ENCODE measurements at regions not wholly inside any gene's neighbourhood (a gene's known extent, or its start where the extent isn't known, plus 50 kb on each side); places are given as distances from the start of the nearest gene placed in this dataset.

DNA sequence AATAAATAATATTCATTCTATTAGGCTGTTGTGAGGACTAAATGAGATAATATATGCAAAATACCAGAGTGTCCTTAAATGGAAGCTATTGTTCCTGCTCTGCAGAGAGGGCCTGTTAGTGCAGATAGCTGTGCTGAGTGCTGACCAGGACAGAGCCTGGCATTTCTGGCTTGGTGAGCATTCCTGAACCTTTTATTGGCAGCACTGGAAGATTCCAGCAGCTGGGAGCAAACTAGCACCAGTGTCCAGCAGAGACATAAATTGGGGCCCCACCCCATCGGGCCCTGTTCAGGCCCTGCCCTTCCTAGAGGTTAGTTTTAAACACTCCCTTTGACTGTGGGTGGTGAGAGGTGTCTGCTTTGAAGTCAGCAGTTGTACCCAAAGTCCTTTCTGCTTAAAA lies 85.9 kb upstream of the GADD45A start:
- no peak overlapping the region for H3K4me3 ChIP-seq
- DNase-seq (no peak), ATAC-seq (no peak)
- no peaks in the 10 kb centered on the region for H3K27me3 ChIP-seq (ENCODE audit: low read depth)
- no peaks in the 10 kb centered on the region for H3K36me3 ChIP-seq
- no peak for TF ChIP-seq CTCF (IDR thresholded peaks at IDR 0.05)
- no peaks in the 10 kb centered on the region for H3K4me1 ChIP-seq
- intact Hi-C loops (cut with DNase I), result no loop called here
- no peak overlapping the region for H3K27ac ChIP-seq
- H3K9me3 ChIP-seq, result no peaks in the 10 kb centered on the region

DNA sequence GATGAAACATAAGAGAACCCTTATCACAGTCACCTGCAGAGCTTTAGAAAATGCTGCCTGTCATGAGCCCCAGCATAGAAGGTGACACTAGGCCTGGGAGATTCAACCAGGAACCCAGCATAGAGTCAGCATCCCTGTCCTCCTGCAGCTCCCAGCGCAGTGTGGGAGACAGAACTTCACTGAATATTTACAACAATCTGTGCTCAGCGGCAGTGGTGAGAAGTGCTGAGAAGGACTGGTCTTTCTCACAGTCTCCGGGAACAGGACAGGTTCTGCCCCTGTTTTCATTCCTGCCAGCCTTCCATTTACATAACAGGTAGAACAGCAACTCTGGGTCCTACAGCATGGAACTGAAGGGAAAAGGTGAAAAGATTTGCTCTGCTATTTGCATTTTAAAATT lies 83.5 kb upstream of the GADD45A start:
- Histone ChIP-seq H3K9me3 (no peaks in the 10 kb centered on the region), H3K27me3 (ENCODE audit: low read depth) (no peaks in the 10 kb centered on the region), H3K36me3 (no peaks in the 10 kb centered on the region), H3K27ac (no peak overlapping the region), H3K4me1 (no peaks in the 10 kb centered on the region), H3K4me3 (no peak overlapping the region)
- DNase-seq (no peak), ATAC-seq (no peak)
- no peak for TF ChIP-seq CTCF (IDR thresholded peaks at IDR 0.05)
- intact Hi-C loops (cut with DNase I), result no loop called here

DNA sequence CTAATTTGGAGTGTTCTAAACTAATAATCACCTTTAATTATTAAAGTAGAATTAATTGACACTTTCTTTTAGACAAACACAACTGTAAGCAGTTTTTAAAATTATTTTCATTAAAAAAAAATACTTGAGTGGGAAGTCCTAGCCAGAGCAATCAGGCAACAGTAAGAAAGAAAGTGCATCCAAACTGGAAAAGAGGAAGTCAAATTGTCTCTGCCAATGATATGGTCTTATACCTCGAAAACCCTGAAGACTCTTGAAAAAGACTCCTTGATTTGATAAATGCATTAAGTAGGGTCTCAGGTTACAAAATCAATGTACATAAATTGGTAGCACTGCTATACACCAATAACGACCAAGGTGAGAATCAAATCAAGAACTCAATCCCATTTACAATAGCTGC lies 83.0 kb upstream of the GADD45A start:
- DNase-seq (no peak), ATAC-seq (no peak)
- H3K27me3 ChIP-seq (ENCODE audit: low read depth), result no peaks in the 10 kb centered on the region
- H3K27ac ChIP-seq, result no peak overlapping the region
- no peaks in the 10 kb centered on the region for H3K9me3 ChIP-seq
- H3K4me1 ChIP-seq, result no peaks in the 10 kb centered on the region
- TF ChIP-seq CTCF (IDR thresholded peaks at IDR 0.05), result no peak
- H3K36me3 ChIP-seq, result no peaks in the 10 kb centered on the region
- no peak overlapping the region for H3K4me3 ChIP-seq
- intact Hi-C loops (cut with DNase I), result no loop called here

GRCh38 chr1:67604778-67605177 lies 80.2 kb upstream of the GADD45A start:
- TF ChIP-seq CTCF (IDR thresholded peaks at IDR 0.05), result no peak
- H3K27ac ChIP-seq, result no peak overlapping the region
- no peaks in the 10 kb centered on the region for H3K9me3 ChIP-seq
- no peak for ATAC-seq
- DNase-seq, result no peak
- no peaks in the 10 kb centered on the region for H3K4me1 ChIP-seq
- intact Hi-C loops (cut with DNase I), result no loop called here
- H3K4me3 ChIP-seq, result no peak overlapping the region
- no peaks in the 10 kb centered on the region for H3K27me3 ChIP-seq (ENCODE audit: low read depth)
- no peaks in the 10 kb centered on the region for H3K36me3 ChIP-seq

DNA sequence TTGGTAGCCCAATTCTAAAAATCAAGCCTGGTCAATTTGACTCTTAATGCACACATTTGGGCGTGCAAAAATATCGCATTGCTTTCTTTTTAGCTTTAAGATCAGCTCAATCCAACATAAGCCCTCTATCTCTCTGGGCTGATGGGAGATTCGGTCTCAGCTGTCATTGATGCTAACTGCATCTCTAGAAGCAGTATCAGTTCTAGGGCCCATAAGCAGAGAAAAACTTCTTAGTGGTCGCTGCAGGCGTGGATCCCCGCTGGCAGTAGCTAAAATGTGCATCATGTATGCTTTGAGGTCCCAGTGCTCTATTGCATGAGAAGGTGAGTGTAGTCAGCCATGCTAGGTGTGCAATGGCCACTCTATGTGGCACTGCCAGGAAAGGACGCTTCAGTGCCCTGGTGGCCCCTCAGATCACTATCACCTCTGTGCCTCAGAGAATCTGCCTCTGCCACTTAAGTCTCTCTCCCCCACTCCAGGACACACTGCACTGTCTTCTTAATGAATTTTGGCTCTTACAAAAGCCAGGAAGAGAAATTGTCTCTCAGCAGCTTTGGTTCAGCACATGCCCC lies 79.7 kb upstream of the GADD45A start:
- Histone ChIP-seq H3K27ac (no peak overlapping the region), H3K4me1 (no peaks in the 10 kb centered on the region), H3K9me3 (no peaks in the 10 kb centered on the region), H3K4me3 (no peak overlapping the region), H3K27me3 (ENCODE audit: low read depth) (no peaks in the 10 kb centered on the region), H3K36me3 (no peaks in the 10 kb centered on the region)
- DNase-seq, result no peak
- no peak for ATAC-seq
- intact Hi-C loops (cut with DNase I), result no loop called here
- no peak for TF ChIP-seq CTCF (IDR thresholded peaks at IDR 0.05)

GRCh38 chr1:67607286-67607685 lies 77.7 kb upstream of the GADD45A start:
- no peak overlapping the region for H3K27ac ChIP-seq
- no peaks in the 10 kb centered on the region for H3K9me3 ChIP-seq
- no peak for TF ChIP-seq CTCF (IDR thresholded peaks at IDR 0.05)
- ATAC-seq (no peak), DNase-seq (no peak)
- H3K36me3 ChIP-seq, result no peaks in the 10 kb centered on the region
- no peaks in the 10 kb centered on the region for H3K27me3 ChIP-seq (ENCODE audit: low read depth)
- H3K4me3 ChIP-seq, result no peak overlapping the region
- H3K4me1 ChIP-seq, result no peaks in the 10 kb centered on the region
- intact Hi-C loops (cut with DNase I), result no loop called here

Data from lower lobe of right lung (tissue), 2 donors.